ENCODE measurements at regions not wholly inside any gene's neighbourhood (a gene's known extent, or its start where the extent isn't known, plus 50 kb on each side); places are given as distances from the start of the nearest gene placed in this dataset.

GRCh38 chr6:140567466-140567865 is 1193.0 kb upstream of the CITED2 start:
- TF ChIP-seq CTCF (IDR thresholded peaks at IDR 0.05; ENCODE audit: low read depth, low read length) (no peak), POLR2A (IDR thresholded peaks at IDR 0.05; ENCODE audit: extremely low read depth, insufficient read length) (no peak), MYC (IDR thresholded peaks at IDR 0.05; ENCODE audit: low read depth, low read length) (no peak), MAX (IDR thresholded peaks at IDR 0.05; ENCODE audit: low read depth, low read length) (no peak)
